Common myeloid progenitor, CD34-positive (primary cell): ENCODE measurements at regions not wholly inside any gene's neighbourhood (a gene's known extent, or its start where the extent isn't known, plus 50 kb on each side); places are given as distances from the start of the nearest gene placed in this dataset.

Experiments used
- CTCF ChIA-PET: fragments of 350-600 bp; sonication (Branson Sonifier 250); formaldehyde crosslinking; loops from one replicate; lab custom pipeline; 2021; ENCODE audit warnings: antibody characterized with exemption; lab: Charles Lee
- POLR2A ChIA-PET: fragments of 350-600 bp; sonication (Branson Sonifier 250); formaldehyde crosslinking; loops from one replicate; lab custom pipeline; 2021; ENCODE audit warnings: antibody characterized with exemption; lab: Charles Lee
- DNase-seq, 3 donors: peaks; one replicate each; pipeline versions ENCODE4 v3.0.0 to v3.0.0-alpha.2; 2013
- H3K27ac ChIP-seq, 2 experiments: 1 replicate in 1 of 2; 2 replicates in 1 of 2; pipeline ENCODE4 v1.7.0; 2013; ENCODE audit warnings: inconsistent platforms in 2 of 2, low read length in 2 of 2, mild to moderate bottlenecking in 2 of 2, low read depth in 1 of 2, moderate library complexity in 1 of 2; ENCODE audit not compliant: severe bottlenecking in 2 of 2, insufficient read depth in 1 of 2, poor library complexity in 1 of 2
- H3K27me3 ChIP-seq, 5 experiments: replicated peaks in 2 of 5; 1 replicate in 3 of 5; 2 replicates in 2 of 5; pipeline versions ENCODE4 v1.6.1 to v1.7.0; 2013; ENCODE audit warnings: low read length in 4 of 5, mild to moderate bottlenecking in 2 of 5, moderate library complexity in 2 of 5, inconsistent platforms in 1 of 5; ENCODE audit not compliant: insufficient read depth in 5 of 5, control insufficient read depth in 4 of 5
- H3K36me3 ChIP-seq, 4 experiments: 1 replicate in 2 of 4; 2 replicates in 2 of 4; pipeline versions ENCODE4 v1.6.1 to v1.7.0; 2013; ENCODE audit warnings: low read length in 3 of 4, control low read depth in 1 of 4, mild to moderate bottlenecking in 1 of 4; ENCODE audit not compliant: control insufficient read depth in 4 of 4, insufficient read depth in 4 of 4
- H3K4me1 ChIP-seq, 4 experiments: 1 replicate in 3 of 4; 2 replicates in 1 of 4; pipeline versions ENCODE4 v1.6.1 to v1.7.1; 2013; ENCODE audit warnings: low read length in 3 of 4, mild to moderate bottlenecking in 3 of 4, control low read depth in 1 of 4, inconsistent platforms in 1 of 4, moderate library complexity in 1 of 4; ENCODE audit not compliant: control insufficient read depth in 4 of 4, insufficient read depth in 4 of 4; ENCODE audit errors: control extremely low read depth in 1 of 4
- H3K4me3 ChIP-seq, 7 experiments: 1 replicate in 4 of 7; 2 replicates in 3 of 7; pipeline versions ENCODE4 v1.5.1 to v1.7.0; 2013; ENCODE audit warnings: mild to moderate bottlenecking in 7 of 7, low read length in 6 of 7, moderate library complexity in 6 of 7, inconsistent platforms in 2 of 7, low read depth in 2 of 7, control low read depth in 1 of 7; ENCODE audit not compliant: insufficient read depth in 4 of 7, control insufficient read depth in 1 of 7; ENCODE audit errors: extremely low read depth in 1 of 7
- H3K9me3 ChIP-seq, 5 experiments: 1 replicate in 4 of 5; 2 replicates in 1 of 5; pipeline versions ENCODE4 v1.6.1 to v1.7.1; 2013; ENCODE audit warnings: low read length in 4 of 5, mild to moderate bottlenecking in 2 of 5, inconsistent platforms in 1 of 5, low read depth in 1 of 5, moderate library complexity in 1 of 5; ENCODE audit not compliant: control insufficient read depth in 4 of 5, insufficient read depth in 2 of 5; ENCODE audit errors: control extremely low read depth in 1 of 5
- WGBS: methylation state at CpG from one replicate; pipeline ENCODE4 v1.1.5; 2013; ENCODE audit not compliant: insufficient coverage; 5-methylcytosine and 5-hydroxymethylcytosine counted together

GRCh38 chr22:49678137-49678841, 149.4 kb downstream of the BRD1 start:
- DNase-seq, result peak in 2 of 3 donors; percentile 34 to 59
- H3K4me3 ChIP-seq, result peak overlapping the region in 4 of 7 experiments; percentile 10 to 64 (median 34)
- peaks cover 0 to 10% (median 8%) of the 10 kb centered on the region in 4 experiments for H3K4me1 ChIP-seq
- H3K9me3 ChIP-seq, result peaks cover 0 to 4% (median 0%) of the 10 kb centered on the region in 5 experiments
- ChIA-PET CTCF (interaction anchor here (1.7 kb wide), 1 partner anchor 11 kb away, joined by 5 read pairs; no protein-coding TSS in a partner anchor), POLR2A (no interaction called here)
- no peak overlapping the region for H3K27ac ChIP-seq
- 30% methylated on average over 17 of the region's 22 CpGs for WGBS
- no peaks in the 10 kb centered on the region for H3K27me3 ChIP-seq
- no peaks in the 10 kb centered on the region for H3K36me3 ChIP-seq

- POLR2A ChIA-PET, result no interaction called here
- H3K4me1 ChIP-seq, result peaks cover 0 to 10% (median 8%) of the 10 kb centered on the region in 4 experiments
- no peak overlapping the region for H3K27ac ChIP-seq
- CTCF ChIA-PET, result interaction anchor here (1.7 kb wide), 1 partner anchor 11 kb away, joined by 5 read pairs; no protein-coding TSS in a partner anchor
- no peak overlapping the region for H3K4me3 ChIP-seq
- WGBS, result 97% methylated on average over 18 of the region's 18 CpGs
- H3K27me3 ChIP-seq, result peaks cover 0 to 4% (median 3%) of the 10 kb centered on the region in 5 experiments
- H3K36me3 ChIP-seq, result no peaks in the 10 kb centered on the region
- no peak for DNase-seq
- H3K9me3 ChIP-seq, result no peaks in the 10 kb centered on the region
These were observed 150.2 kb downstream of the BRD1 start for GRCh38 chr22:49677495-49677889.

GRCh38 chr22:49676783-49677494, 150.7 kb downstream of the BRD1 start:
- no peaks in the 10 kb centered on the region for H3K36me3 ChIP-seq
- WGBS, result 80% methylated on average over 7 of the region's 9 CpGs
- H3K27me3 ChIP-seq, result peaks cover under 1 to 6% (median 3%) of the 10 kb centered on the region in 5 experiments

GRCh38 chr22:49676230-49676629, 151.4 kb downstream of the BRD1 start:
- CTCF ChIA-PET, result interaction anchor here (1.4 to 1.7 kb wide), 2 partner anchors 13 to 19 kb away, joined by 5 to 6 read pairs; no protein-coding TSS in a partner anchor
- no peak overlapping the region for H3K4me3 ChIP-seq
- H3K9me3 ChIP-seq, result no peaks in the 10 kb centered on the region
- 94% methylated on average over 5 of the region's 5 CpGs for WGBS
- no peak overlapping the region for H3K27ac ChIP-seq
- H3K27me3 ChIP-seq, result peaks cover 8 to 13% (median 10%) of the 10 kb centered on the region in 5 experiments
- H3K4me1 ChIP-seq, result peaks cover 0 to 16% (median 9%) of the 10 kb centered on the region in 4 experiments
- no peaks in the 10 kb centered on the region for H3K36me3 ChIP-seq
- no peak for DNase-seq
- POLR2A ChIA-PET, result no interaction called here

More at GRCh38 chr22:49676783-49677494, 150.7 kb downstream of the BRD1 start:
- peaks cover 0 to 10% (median 8%) of the 10 kb centered on the region in 4 experiments for H3K4me1 ChIP-seq
- no peak overlapping the region for H3K27ac ChIP-seq
- H3K4me3 ChIP-seq, result no peak overlapping the region
- ChIA-PET CTCF (interaction anchor here (1.4 to 1.7 kb wide), 2 partner anchors 12 to 20 kb away, joined by 5 to 6 read pairs; no protein-coding TSS in a partner anchor), POLR2A (no interaction called here)
- H3K9me3 ChIP-seq, result no peaks in the 10 kb centered on the region
- no peak for DNase-seq

- no peak for DNase-seq
- Histone ChIP-seq H3K36me3 (no peaks in the 10 kb centered on the region), H3K9me3 (no peaks in the 10 kb centered on the region), H3K27ac (no peak overlapping the region), H3K27me3 (peaks cover 8 to 21% (median 14%) of the 10 kb centered on the region in 5 experiments), H3K4me3 (no peak overlapping the region), H3K4me1 (peaks cover 0 to 27% (median 21%) of the 10 kb centered on the region in 4 experiments)
- WGBS, result 94% methylated on average over 6 of the region's 12 CpGs
- ChIA-PET POLR2A (no interaction called here), CTCF (no interaction called here)
These were observed 153.1 kb downstream of the BRD1 start for GRCh38 chr22:49674479-49675050.

GRCh38 chr22:49673048-49673447, 154.6 kb downstream of the BRD1 start:
- no peak for DNase-seq
- Histone ChIP-seq H3K27ac (no peak overlapping the region), H3K4me3 (no peak overlapping the region), H3K9me3 (peaks cover 0 to 2% (median 0%) of the 10 kb centered on the region in 5 experiments), H3K36me3 (no peaks in the 10 kb centered on the region), H3K4me1 (peaks cover 0 to 28% (median 22%) of the 10 kb centered on the region in 4 experiments), H3K27me3 (peaks cover 8 to 21% (median 14%) of the 10 kb centered on the region in 5 experiments)
- ChIA-PET POLR2A (no interaction called here), CTCF (no interaction called here)
- WGBS, result 66% methylated on average over 13 of the region's 14 CpGs
